ENCODE measurements at regions not wholly inside any gene's neighbourhood (a gene's known extent, or its start where the extent isn't known, plus 50 kb on each side); places are given as distances from the start of the nearest gene placed in this dataset.

DNA sequence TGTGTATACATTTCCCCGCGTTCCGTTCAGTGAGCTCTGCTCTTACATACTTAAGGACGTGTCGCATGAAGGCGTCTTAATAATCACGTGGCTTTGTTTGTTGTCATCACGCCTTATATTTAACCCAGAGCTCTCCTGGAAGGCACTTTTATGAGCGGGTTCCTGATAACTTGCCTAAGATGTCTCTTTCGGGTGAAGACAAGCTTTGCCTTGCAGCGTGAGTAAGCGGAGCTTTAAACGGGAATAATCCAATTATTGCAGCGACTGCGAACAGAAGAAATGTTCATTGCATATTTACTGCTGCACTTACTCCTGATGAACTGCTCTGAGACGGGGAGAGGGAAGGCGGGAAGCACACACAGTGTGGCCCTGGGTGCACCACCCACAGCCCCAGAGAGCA is 1128.2 kb downstream of the BRD1 start:
- H3K27me3 Mint-ChIP-seq (ENCODE audit: low read depth), result peaks cover 8% of the 10 kb centered on the region
- H3K4me3 Mint-ChIP-seq, result no peak overlapping the region
- H3K4me1 Mint-ChIP-seq, result peaks cover 7% of the 10 kb centered on the region
- no peaks in the 10 kb centered on the region for H3K9me3 Mint-ChIP-seq
- no peaks in the 10 kb centered on the region for H3K36me3 Mint-ChIP-seq (ENCODE audit: low read depth)
- no peak overlapping the region for H3K27ac Mint-ChIP-seq
- TF ChIP-seq, protein P1, sequence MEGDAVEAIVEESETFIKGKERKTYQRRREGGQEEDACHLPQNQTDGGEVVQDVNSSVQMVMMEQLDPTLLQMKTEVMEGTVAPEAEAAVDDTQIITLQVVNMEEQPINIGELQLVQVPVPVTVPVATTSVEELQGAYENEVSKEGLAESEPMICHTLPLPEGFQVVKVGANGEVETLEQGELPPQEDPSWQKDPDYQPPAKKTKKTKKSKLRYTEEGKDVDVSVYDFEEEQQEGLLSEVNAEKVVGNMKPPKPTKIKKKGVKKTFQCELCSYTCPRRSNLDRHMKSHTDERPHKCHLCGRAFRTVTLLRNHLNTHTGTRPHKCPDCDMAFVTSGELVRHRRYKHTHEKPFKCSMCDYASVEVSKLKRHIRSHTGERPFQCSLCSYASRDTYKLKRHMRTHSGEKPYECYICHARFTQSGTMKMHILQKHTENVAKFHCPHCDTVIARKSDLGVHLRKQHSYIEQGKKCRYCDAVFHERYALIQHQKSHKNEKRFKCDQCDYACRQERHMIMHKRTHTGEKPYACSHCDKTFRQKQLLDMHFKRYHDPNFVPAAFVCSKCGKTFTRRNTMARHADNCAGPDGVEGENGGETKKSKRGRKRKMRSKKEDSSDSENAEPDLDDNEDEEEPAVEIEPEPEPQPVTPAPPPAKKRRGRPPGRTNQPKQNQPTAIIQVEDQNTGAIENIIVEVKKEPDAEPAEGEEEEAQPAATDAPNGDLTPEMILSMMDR (IDR thresholded peaks at IDR 0.05; ENCODE audit: unreplicated experiment in 3 of 3), result no peak

DNA sequence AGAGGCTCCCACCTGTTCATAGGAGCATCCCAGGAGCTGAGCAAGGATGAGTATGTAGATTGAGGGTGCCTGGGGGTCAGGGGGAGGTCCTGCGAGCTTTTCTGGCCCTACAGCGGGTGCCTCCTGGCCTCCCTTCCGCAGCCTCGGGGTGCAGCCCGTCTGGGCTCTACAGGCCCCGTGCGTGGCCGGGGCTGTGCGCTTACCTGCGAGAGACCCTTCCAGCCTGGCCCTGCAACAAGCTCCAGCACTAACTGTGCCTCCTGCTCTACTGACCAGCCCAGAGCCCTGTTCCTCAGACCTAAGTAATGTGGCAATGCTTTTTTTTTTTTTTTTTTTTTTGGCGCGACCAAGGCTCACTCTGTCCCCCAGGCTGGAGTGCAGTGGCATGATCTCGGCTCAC is 1129.1 kb downstream of the BRD1 start:
- H3K4me3 Mint-ChIP-seq, result no peak overlapping the region
- TF ChIP-seq, protein P1 (IDR thresholded peaks at IDR 0.05; ENCODE audit: unreplicated experiment in 3 of 3), result no peak
- H3K9me3 Mint-ChIP-seq, result no peaks in the 10 kb centered on the region
- no peak overlapping the region for H3K27ac Mint-ChIP-seq
- peaks cover 8% of the 10 kb centered on the region for H3K27me3 Mint-ChIP-seq (ENCODE audit: low read depth)
- no peaks in the 10 kb centered on the region for H3K36me3 Mint-ChIP-seq (ENCODE audit: low read depth)
- peaks cover 7% of the 10 kb centered on the region for H3K4me1 Mint-ChIP-seq

DNA sequence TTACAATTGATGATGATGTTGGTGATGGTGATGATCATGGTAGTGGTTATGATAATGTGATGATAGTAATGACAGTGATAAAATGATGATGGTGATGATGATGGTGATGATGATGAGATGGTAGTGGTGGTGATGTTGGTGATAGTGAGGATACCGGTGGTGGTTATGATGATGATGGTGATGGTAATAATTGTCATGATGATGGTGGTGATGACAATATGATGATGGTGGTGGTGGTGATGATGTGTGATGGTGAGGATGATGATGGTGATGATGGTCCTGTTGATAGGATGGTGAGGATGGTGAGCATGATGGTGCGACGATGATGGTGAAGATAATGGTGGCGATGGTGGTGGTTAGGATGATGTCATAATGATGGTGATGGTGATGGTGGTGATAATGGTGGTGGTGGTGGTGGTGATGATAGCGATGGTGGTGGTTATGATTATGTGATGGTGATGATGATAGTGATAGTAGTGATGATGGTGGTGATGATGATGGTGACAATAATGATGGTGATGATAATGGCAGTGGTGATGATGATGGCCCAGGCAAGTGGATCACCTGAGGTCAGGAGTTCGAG is 1129.9 kb downstream of the BRD1 start:
- H3K4me3 Mint-ChIP-seq, result no peak overlapping the region
- TF ChIP-seq, protein P1 (IDR thresholded peaks at IDR 0.05; ENCODE audit: unreplicated experiment in 3 of 3), result no peak
- H3K9me3 Mint-ChIP-seq, result no peaks in the 10 kb centered on the region
- H3K27ac Mint-ChIP-seq, result no peak overlapping the region
- H3K27me3 Mint-ChIP-seq (ENCODE audit: low read depth), result peaks cover 11% of the 10 kb centered on the region
- peaks cover 7% of the 10 kb centered on the region for H3K4me1 Mint-ChIP-seq
- no peaks in the 10 kb centered on the region for H3K36me3 Mint-ChIP-seq (ENCODE audit: low read depth)

DNA sequence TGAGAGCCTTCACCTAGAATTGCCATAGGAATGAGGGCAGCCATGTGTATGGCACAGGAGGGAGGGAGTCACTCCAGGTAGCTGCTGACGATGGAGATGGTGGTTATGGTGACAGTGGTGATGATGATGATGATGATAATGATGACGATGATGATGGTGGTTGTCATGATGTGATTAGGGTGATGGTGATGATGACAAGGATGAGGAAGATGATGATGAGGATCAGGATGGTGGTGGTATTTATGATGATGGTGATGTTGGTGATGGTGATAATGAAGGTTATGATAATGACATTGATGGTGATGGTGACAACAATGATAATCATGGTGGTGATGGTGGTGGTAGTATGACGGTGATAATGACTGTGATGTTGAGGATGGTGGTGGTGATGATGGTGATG is 1130.5 kb downstream of the BRD1 start:
- no peaks in the 10 kb centered on the region for H3K36me3 Mint-ChIP-seq (ENCODE audit: low read depth)
- TF ChIP-seq, protein P1 (IDR thresholded peaks at IDR 0.05; ENCODE audit: unreplicated experiment in 3 of 3), result no peak
- H3K27me3 Mint-ChIP-seq (ENCODE audit: low read depth), result peaks cover 11% of the 10 kb centered on the region

DNA sequence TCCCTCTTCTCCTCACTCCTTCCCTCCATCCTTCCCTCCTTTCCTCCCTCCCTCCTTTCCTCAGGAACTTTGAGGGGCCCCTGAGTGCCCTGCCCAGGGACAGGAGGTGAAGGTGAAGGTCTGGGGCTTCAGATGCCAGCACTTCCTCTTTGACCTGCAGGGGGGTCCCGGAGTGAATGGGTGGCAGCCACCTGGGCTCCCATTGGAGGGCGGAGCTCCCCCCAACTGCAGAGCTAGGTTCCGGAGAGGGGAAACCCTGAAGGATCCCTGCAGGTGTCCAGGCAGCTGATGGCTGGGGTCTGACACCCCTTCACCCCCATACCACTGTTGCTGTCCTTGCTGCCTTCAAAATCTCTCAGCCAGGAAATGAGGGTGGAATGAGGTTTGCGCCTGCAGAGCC is 1131.3 kb downstream of the BRD1 start:
- Mint-ChIP-seq H3K27me3 (ENCODE audit: low read depth) (peaks cover 11% of the 10 kb centered on the region), H3K4me1 (peaks cover 7% of the 10 kb centered on the region), H3K27ac (no peak overlapping the region), H3K4me3 (no peak overlapping the region), H3K36me3 (ENCODE audit: low read depth) (no peaks in the 10 kb centered on the region), H3K9me3 (no peaks in the 10 kb centered on the region)
- TF ChIP-seq, protein P1 (IDR thresholded peaks at IDR 0.05; ENCODE audit: unreplicated experiment in 3 of 3), result no peak

More for the DNA sequence above, 1130.5 kb downstream of the BRD1 start:
- Mint-ChIP-seq H3K27ac (no peak overlapping the region), H3K4me1 (peaks cover 7% of the 10 kb centered on the region), H3K4me3 (no peak overlapping the region), H3K9me3 (no peaks in the 10 kb centered on the region)

DNA sequence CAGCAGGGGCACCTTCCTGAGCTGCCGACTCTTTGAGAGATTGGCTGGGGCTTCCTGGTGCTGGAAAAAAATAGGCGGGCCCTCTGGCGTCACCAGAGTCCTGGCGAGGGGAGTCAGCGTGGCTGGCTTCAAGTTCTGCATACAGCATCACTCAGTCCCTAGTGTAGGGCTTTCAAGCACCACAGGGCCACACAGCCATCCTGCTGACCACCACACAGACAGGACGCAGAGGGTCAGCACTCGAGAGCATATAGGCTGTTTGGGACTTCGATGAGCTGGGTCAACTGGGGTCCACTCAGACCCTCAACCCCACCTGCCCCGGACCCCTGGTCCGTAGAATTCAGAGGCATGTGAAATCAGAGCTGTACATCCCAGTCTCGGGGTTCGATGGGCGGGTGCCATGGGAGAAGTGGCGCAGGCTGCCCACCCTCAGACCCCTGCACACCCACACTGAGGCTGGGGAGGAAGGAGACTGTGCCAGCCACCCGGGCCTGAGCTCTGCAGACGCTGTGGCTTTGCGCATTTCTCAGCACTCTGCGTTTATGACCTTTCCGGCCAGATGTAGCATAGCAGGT is 1131.9 kb downstream of the BRD1 start:
- H3K27me3 Mint-ChIP-seq (ENCODE audit: low read depth), result peaks cover 11% of the 10 kb centered on the region
- H3K9me3 Mint-ChIP-seq, result no peaks in the 10 kb centered on the region
- no peaks in the 10 kb centered on the region for H3K36me3 Mint-ChIP-seq (ENCODE audit: low read depth)
- no peak overlapping the region for H3K4me3 Mint-ChIP-seq
- TF ChIP-seq, protein P1 (IDR thresholded peaks at IDR 0.05; ENCODE audit: unreplicated experiment in 3 of 3), result no peak
- no peak overlapping the region for H3K27ac Mint-ChIP-seq
- peaks cover 7% of the 10 kb centered on the region for H3K4me1 Mint-ChIP-seq

Measured in nephron (organoid).